Common myeloid progenitor, CD34-positive (primary cell): ENCODE measurements at regions not wholly inside any gene's neighbourhood (a gene's known extent, or its start where the extent isn't known, plus 50 kb on each side); places are given as distances from the start of the nearest gene placed in this dataset.

ENCODE experiments used
- CTCF ChIA-PET: fragments of 350-600 bp; sonication (Branson Sonifier 250); formaldehyde crosslinking; loops from one replicate; lab custom pipeline; 2021; ENCODE audit warnings: antibody characterized with exemption; lab: Charles Lee
- POLR2A ChIA-PET: fragments of 350-600 bp; sonication (Branson Sonifier 250); formaldehyde crosslinking; loops from one replicate; lab custom pipeline; 2021; ENCODE audit warnings: antibody characterized with exemption; lab: Charles Lee
- DNase-seq, 3 donors: peaks; one replicate each; pipeline versions ENCODE4 v3.0.0 to v3.0.0-alpha.2; 2013
- H3K27ac ChIP-seq, 2 experiments: 1 replicate in 1 of 2; 2 replicates in 1 of 2; pipeline ENCODE4 v1.7.0; 2013; ENCODE audit warnings: inconsistent platforms in 2 of 2, low read length in 2 of 2, mild to moderate bottlenecking in 2 of 2, low read depth in 1 of 2, moderate library complexity in 1 of 2; ENCODE audit not compliant: severe bottlenecking in 2 of 2, insufficient read depth in 1 of 2, poor library complexity in 1 of 2
- H3K27me3 ChIP-seq, 5 experiments: replicated peaks in 2 of 5; 1 replicate in 3 of 5; 2 replicates in 2 of 5; pipeline versions ENCODE4 v1.6.1 to v1.7.0; 2013; ENCODE audit warnings: low read length in 4 of 5, mild to moderate bottlenecking in 2 of 5, moderate library complexity in 2 of 5, inconsistent platforms in 1 of 5; ENCODE audit not compliant: insufficient read depth in 5 of 5, control insufficient read depth in 4 of 5
- H3K36me3 ChIP-seq, 4 experiments: 1 replicate in 2 of 4; 2 replicates in 2 of 4; pipeline versions ENCODE4 v1.6.1 to v1.7.0; 2013; ENCODE audit warnings: low read length in 3 of 4, control low read depth in 1 of 4, mild to moderate bottlenecking in 1 of 4; ENCODE audit not compliant: control insufficient read depth in 4 of 4, insufficient read depth in 4 of 4
- H3K4me1 ChIP-seq, 4 experiments: 1 replicate in 3 of 4; 2 replicates in 1 of 4; pipeline versions ENCODE4 v1.6.1 to v1.7.1; 2013; ENCODE audit warnings: low read length in 3 of 4, mild to moderate bottlenecking in 3 of 4, control low read depth in 1 of 4, inconsistent platforms in 1 of 4, moderate library complexity in 1 of 4; ENCODE audit not compliant: control insufficient read depth in 4 of 4, insufficient read depth in 4 of 4; ENCODE audit errors: control extremely low read depth in 1 of 4
- H3K4me3 ChIP-seq, 7 experiments: 1 replicate in 4 of 7; 2 replicates in 3 of 7; pipeline versions ENCODE4 v1.5.1 to v1.7.0; 2013; ENCODE audit warnings: mild to moderate bottlenecking in 7 of 7, low read length in 6 of 7, moderate library complexity in 6 of 7, inconsistent platforms in 2 of 7, low read depth in 2 of 7, control low read depth in 1 of 7; ENCODE audit not compliant: insufficient read depth in 4 of 7, control insufficient read depth in 1 of 7; ENCODE audit errors: extremely low read depth in 1 of 7
- H3K9me3 ChIP-seq, 5 experiments: 1 replicate in 4 of 5; 2 replicates in 1 of 5; pipeline versions ENCODE4 v1.6.1 to v1.7.1; 2013; ENCODE audit warnings: low read length in 4 of 5, mild to moderate bottlenecking in 2 of 5, inconsistent platforms in 1 of 5, low read depth in 1 of 5, moderate library complexity in 1 of 5; ENCODE audit not compliant: control insufficient read depth in 4 of 5, insufficient read depth in 2 of 5; ENCODE audit errors: control extremely low read depth in 1 of 5
- WGBS: methylation state at CpG from one replicate; pipeline ENCODE4 v1.1.5; 2013; ENCODE audit not compliant: insufficient coverage; 5-methylcytosine and 5-hydroxymethylcytosine counted together

DNA sequence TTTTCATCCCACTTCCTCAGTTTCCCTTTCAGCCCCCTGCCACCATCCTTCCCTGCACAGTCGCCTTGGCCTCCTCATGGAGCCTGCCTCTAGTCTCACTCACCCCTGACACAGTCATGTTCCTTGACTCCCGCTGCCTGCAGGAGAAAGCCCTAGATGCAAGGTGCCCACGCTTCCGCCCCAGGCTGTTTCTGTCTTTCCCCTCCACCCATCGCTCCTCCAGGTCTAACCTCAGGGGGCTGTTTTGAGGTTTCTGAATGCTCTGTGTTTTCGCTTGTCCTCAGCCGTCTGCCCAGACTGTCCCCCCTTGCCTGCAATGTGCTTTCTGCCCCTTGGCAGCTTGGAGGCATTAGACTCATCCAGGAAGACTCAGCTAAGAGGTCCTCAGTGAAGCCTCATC is 89.9 kb downstream of the EMX2 start:
- ChIA-PET CTCF (no interaction called here), POLR2A (no interaction called here)
- Histone ChIP-seq H3K36me3 (no peaks in the 10 kb centered on the region), H3K27ac (no peak overlapping the region), H3K4me1 (no peaks in the 10 kb centered on the region), H3K9me3 (no peaks in the 10 kb centered on the region), H3K4me3 (no peak overlapping the region), H3K27me3 (peaks cover 0 to 4% (median 0%) of the 10 kb centered on the region in 5 experiments)
- DNase-seq = no peak
- 100% methylated on average over 6 of the region's 7 CpGs for WGBS

DNA sequence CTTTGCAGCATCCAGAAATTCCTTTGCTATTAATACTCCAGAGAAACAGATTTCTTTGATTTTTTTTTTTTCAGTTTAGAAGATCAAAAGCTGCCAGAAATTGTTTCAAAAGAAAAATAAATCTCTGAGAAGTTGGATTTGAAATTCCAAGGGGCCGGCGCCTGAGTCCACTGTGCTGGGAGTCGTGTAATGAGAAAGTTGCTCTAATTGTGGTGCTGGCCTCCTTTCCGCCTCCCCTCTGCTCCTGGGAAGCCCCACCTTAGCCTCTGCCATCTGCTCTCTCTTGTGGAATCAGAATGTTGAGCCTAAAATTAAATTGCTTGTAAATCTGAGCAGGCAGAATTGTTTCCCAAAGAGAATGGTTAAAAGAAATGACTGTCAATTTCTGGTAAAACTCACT is 93.3 kb downstream of the EMX2 start:
- no peaks in the 10 kb centered on the region for H3K4me1 ChIP-seq
- WGBS = 100% methylated on average over 4 of the region's 4 CpGs
- POLR2A ChIA-PET = no interaction called here

DNA sequence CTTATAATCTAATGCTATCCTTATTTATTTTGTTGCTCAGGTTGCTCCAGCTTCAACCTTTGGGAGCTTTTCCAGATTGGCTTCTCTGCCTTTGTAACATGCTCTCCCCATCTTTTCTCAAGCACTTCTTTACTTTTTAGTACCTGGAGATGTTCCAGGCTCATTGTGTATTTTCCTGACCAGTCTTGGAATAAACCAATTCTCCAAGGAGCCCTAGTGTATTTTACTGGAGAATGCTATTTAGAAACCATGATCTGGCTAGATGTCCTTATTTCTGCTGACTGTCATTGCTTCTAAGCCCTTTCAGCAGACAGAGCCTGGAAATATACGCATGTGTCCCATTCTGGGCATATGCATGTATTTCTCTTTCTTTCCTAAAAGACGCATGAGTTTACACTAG is 95.7 kb downstream of the EMX2 start:
- Histone ChIP-seq H3K36me3 (no peaks in the 10 kb centered on the region), H3K9me3 (no peaks in the 10 kb centered on the region), H3K4me1 (no peaks in the 10 kb centered on the region), H3K27ac (no peak overlapping the region), H3K4me3 (no peak overlapping the region), H3K27me3 (peaks cover 0 to 20% (median 3%) of the 10 kb centered on the region in 5 experiments)
- ChIA-PET CTCF (no interaction called here), POLR2A (no interaction called here)
- 92% methylated on average over 2 of the region's 2 CpGs for WGBS
- no peak for DNase-seq

More for the DNA sequence above, 93.3 kb downstream of the EMX2 start:
- no peaks in the 10 kb centered on the region for H3K9me3 ChIP-seq
- H3K27me3 ChIP-seq = peaks cover 0 to 15% (median 4%) of the 10 kb centered on the region in 5 experiments
- no peak overlapping the region for H3K4me3 ChIP-seq
- H3K36me3 ChIP-seq = no peaks in the 10 kb centered on the region
- CTCF ChIA-PET = no interaction called here
- H3K27ac ChIP-seq = no peak overlapping the region
- no peak for DNase-seq

DNA sequence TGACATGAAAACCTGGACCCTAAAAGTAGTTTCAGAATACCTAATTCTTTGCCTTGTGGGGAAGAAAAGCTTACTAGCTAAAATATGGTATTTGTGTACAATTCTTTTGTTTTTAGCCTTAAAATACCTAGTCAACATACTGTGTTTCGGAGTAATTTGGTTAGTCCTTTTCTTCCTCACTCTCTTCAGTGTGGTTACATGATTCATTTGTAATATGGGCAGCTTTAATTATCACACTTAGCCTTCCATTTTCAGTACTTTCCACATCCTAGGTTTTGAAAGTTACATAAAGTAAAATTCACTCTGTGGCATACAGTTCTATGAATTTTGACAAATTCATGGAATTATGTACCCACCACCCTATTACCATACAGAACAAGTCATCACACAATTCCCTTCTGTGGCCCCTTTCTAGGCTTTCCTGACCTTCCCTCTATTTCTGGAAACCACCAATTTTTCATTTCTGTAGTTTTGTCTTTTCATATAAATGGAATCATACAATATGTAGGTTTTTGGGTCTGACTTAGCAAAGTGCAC is 96.2 kb downstream of the EMX2 start:
- Histone ChIP-seq H3K4me1 (no peaks in the 10 kb centered on the region), H3K27ac (no peak overlapping the region), H3K36me3 (no peaks in the 10 kb centered on the region), H3K4me3 (no peak overlapping the region), H3K27me3 (peaks cover 0 to 23% (median 3%) of the 10 kb centered on the region in 5 experiments), H3K9me3 (no peaks in the 10 kb centered on the region)
- ChIA-PET CTCF (interaction anchor here (0.5 kb wide), 1 partner anchor 432 kb away, joined by 3 read pairs; no protein-coding TSS in a partner anchor), POLR2A (no interaction called here)
- no CpG with 5 or more reads among the region's 1 CpG for WGBS
- DNase-seq = no peak

- CTCF ChIA-PET = interaction anchor here (1.0 kb wide), 1 partner anchor 10 kb away, joined by 3 read pairs; no protein-coding TSS in a partner anchor
- H3K4me1 ChIP-seq = no peaks in the 10 kb centered on the region
- H3K4me3 ChIP-seq = no peak overlapping the region
- POLR2A ChIA-PET = no interaction called here
- no peak for DNase-seq
- H3K9me3 ChIP-seq = no peaks in the 10 kb centered on the region
- no peaks in the 10 kb centered on the region for H3K36me3 ChIP-seq
- no peak overlapping the region for H3K27ac ChIP-seq
- no CpG with 5 or more reads among the region's 1 CpG for WGBS
- H3K27me3 ChIP-seq = peaks cover 0 to 21% (median 5%) of the 10 kb centered on the region in 5 experiments
These were observed 97.9 kb downstream of the EMX2 start for GRCh38 chr10:117640406-117640805.

- WGBS = 100% methylated on average over 1 of the region's 5 CpGs
- CTCF ChIA-PET = no interaction called here
- H3K36me3 ChIP-seq = no peaks in the 10 kb centered on the region
- H3K27me3 ChIP-seq = peaks cover 0 to 9% (median 0%) of the 10 kb centered on the region in 5 experiments
- H3K4me3 ChIP-seq = no peak overlapping the region
- no peak for DNase-seq
- no peak overlapping the region for H3K27ac ChIP-seq
- POLR2A ChIA-PET = no interaction called here
- H3K9me3 ChIP-seq = peaks cover 0 to 6% (median 0%) of the 10 kb centered on the region in 5 experiments
- no peaks in the 10 kb centered on the region for H3K4me1 ChIP-seq
These were observed 104.2 kb downstream of the EMX2 start for GRCh38 chr10:117646718-117647117.

DNA sequence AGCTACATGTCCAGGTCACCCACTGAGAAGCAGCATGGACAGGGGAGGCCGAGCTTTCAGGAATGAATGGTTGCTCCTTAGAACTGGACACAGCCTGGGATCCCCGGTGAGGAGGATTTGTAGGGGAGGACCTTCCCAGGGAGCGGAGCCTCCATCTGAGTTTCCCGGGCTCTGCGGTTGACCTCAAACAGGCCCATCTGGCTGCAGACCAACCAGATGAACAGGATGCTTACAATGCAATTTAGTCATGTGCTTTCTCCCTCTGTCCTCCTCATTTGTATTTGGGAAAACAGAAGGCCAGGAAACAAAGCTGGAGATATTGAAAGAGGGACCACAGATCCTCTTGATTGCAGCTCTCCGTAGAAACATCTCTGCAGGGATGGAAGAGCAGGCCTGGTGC is 104.8 kb downstream of the EMX2 start:
- CTCF ChIA-PET = no interaction called here
- H3K27me3 ChIP-seq = peaks cover 0 to 4% (median 0%) of the 10 kb centered on the region in 5 experiments
- POLR2A ChIA-PET = no interaction called here

More for the DNA sequence above, 104.8 kb downstream of the EMX2 start:
- H3K4me1 ChIP-seq = no peaks in the 10 kb centered on the region
- WGBS = 60% methylated on average over 6 of the region's 6 CpGs
- H3K36me3 ChIP-seq = no peaks in the 10 kb centered on the region
- no peak overlapping the region for H3K4me3 ChIP-seq
- no peak for DNase-seq
- peaks cover 0 to 6% (median 0%) of the 10 kb centered on the region in 5 experiments for H3K9me3 ChIP-seq
- H3K27ac ChIP-seq = no peak overlapping the region
